ENCODE measurements at regions not wholly inside any gene's neighbourhood (a gene's known extent, or its start where the extent isn't known, plus 50 kb on each side); places are given as distances from the start of the nearest gene placed in this dataset.
"Not testable (repeated sequence)": the region's sequence is repeated elsewhere in the genome, so short reads cannot be mapped to it uniquely, and the experiment has no call there.

GRCh38 chr10:36033808-36034207 is 391.7 kb upstream of the FZD8 start:
- DNase-seq (ENCODE audit: low read depth in 4 of 4, low spot score in 3 of 4), result no peak

- no peak for DNase-seq (ENCODE audit: low read depth in 4 of 4, low spot score in 3 of 4)
Measured at GRCh38 chr10:36030516-36030915, 388.4 kb upstream of the FZD8 start.

- DNase-seq (ENCODE audit: low read depth in 4 of 4, low spot score in 3 of 4), result no peak
Measured at GRCh38 chr10:36026656-36027390, 384.7 kb upstream of the FZD8 start.

GRCh38 chr10:36026081-36026480 is 384.0 kb upstream of the FZD8 start:
- no peak for DNase-seq (ENCODE audit: low read depth in 4 of 4, low spot score in 3 of 4)

GRCh38 chr10:36023939-36024338 is 381.8 kb upstream of the FZD8 start:
- no peak for DNase-seq (ENCODE audit: low read depth in 4 of 4, low spot score in 3 of 4)

GRCh38 chr10:36021096-36021495 is 379.0 kb upstream of the FZD8 start:
- no peak for DNase-seq (ENCODE audit: low read depth in 4 of 4, low spot score in 3 of 4)

- DNase-seq (ENCODE audit: low read depth in 4 of 4, low spot score in 3 of 4), result no peak
Measured at GRCh38 chr10:36019749-36020148, 377.7 kb upstream of the FZD8 start.

- DNase-seq (ENCODE audit: low read depth in 4 of 4, low spot score in 3 of 4), result no peak
Measured at GRCh38 chr10:36018996-36019395, 376.9 kb upstream of the FZD8 start.

GRCh38 chr10:36017137-36017536 is 375.0 kb upstream of the FZD8 start:
- DNase-seq (ENCODE audit: low read depth in 4 of 4, low spot score in 3 of 4), result no peak

- DNase-seq (ENCODE audit: low read depth in 4 of 4, low spot score in 3 of 4), result no peak
Measured at GRCh38 chr10:36007369-36007768, 365.3 kb upstream of the FZD8 start.

GRCh38 chr10:36003688-36004087 is 361.6 kb upstream of the FZD8 start:
- DNase-seq (ENCODE audit: low read depth in 4 of 4, low spot score in 3 of 4), result no peak

GRCh38 chr10:36003031-36003600 is 361.0 kb upstream of the FZD8 start:
- no peak for DNase-seq (ENCODE audit: low read depth in 4 of 4, low spot score in 3 of 4)

GRCh38 chr10:36002445-36002844 is 360.3 kb upstream of the FZD8 start:
- DNase-seq (ENCODE audit: low read depth in 4 of 4, low spot score in 3 of 4), result no peak

GRCh38 chr10:36000754-36001153 is 358.7 kb upstream of the FZD8 start:
- not testable (repeated sequence) for DNase-seq (ENCODE audit: low read depth in 4 of 4, low spot score in 3 of 4)

- no peak for DNase-seq (ENCODE audit: low read depth in 4 of 4, low spot score in 3 of 4)
Measured at GRCh38 chr10:35998026-35998425, 355.9 kb upstream of the FZD8 start.

GRCh38 chr10:35995485-35995884 is 353.4 kb upstream of the FZD8 start:
- DNase-seq (ENCODE audit: low read depth in 4 of 4, low spot score in 3 of 4), result no peak

GRCh38 chr10:35993591-35994515 is 351.8 kb upstream of the FZD8 start:
- DNase-seq (ENCODE audit: low read depth in 4 of 4, low spot score in 3 of 4), result peak in 3 of 4 donors; percentile 3 to 9 (median 5)

- DNase-seq (ENCODE audit: low read depth in 4 of 4, low spot score in 3 of 4), result no peak
Measured at GRCh38 chr10:35992107-35992506, 350.0 kb upstream of the FZD8 start.

- no peak for DNase-seq (ENCODE audit: low read depth in 4 of 4, low spot score in 3 of 4)
Measured at GRCh38 chr10:35986756-35987502, 344.8 kb upstream of the FZD8 start.

- DNase-seq (ENCODE audit: low read depth in 4 of 4, low spot score in 3 of 4), result no peak
Measured at GRCh38 chr10:35979116-35979515, 337.0 kb upstream of the FZD8 start.
